CD14-positive monocyte (primary cell): ENCODE measurements at regions not wholly inside any gene's neighbourhood (a gene's known extent, or its start where the extent isn't known, plus 50 kb on each side); places are given as distances from the start of the nearest gene placed in this dataset.
A peak's percentile ranks its signal among the peaks of the same experiment; 100 is the strongest.

Experiments used
- DNase-seq, 3 donors: peaks; one replicate each; pipeline ENCODE4 v3.0.0-alpha.2; 2011 to 2022
- H2AFZ ChIP-seq: 2 replicates; pipeline ENCODE4 v1.6.0; 2012; ENCODE audit warnings: mild to moderate bottlenecking, low read depth, low read length, inconsistent platforms; ENCODE audit not compliant: insufficient read depth, poor library complexity, severe bottlenecking
- H3K27ac ChIP-seq, 2 donors: 1 replicate in 1 of 2; 2 replicates in 1 of 2; pipeline ENCODE4 v1.5.1; 2012 to 2013; ENCODE audit warnings: low read length in 2 of 2, control low read depth in 1 of 2, inconsistent platforms in 1 of 2, low read depth in 1 of 2, mild to moderate bottlenecking in 1 of 2
- H3K27me3 ChIP-seq, 2 donors: one replicate each; pipeline versions ENCODE4 v1.6.0 to v1.6.1; 2011 to 2013; ENCODE audit warnings: low read length in 2 of 2; ENCODE audit not compliant: control insufficient read depth in 2 of 2, insufficient read depth in 2 of 2
- H3K36me3 ChIP-seq, 2 donors: replicated peaks in 1 of 2; 1 replicate in 1 of 2; 2 replicates in 1 of 2; pipeline versions ENCODE4 v1.5.1 to v1.6.1; 2012 to 2013; ENCODE audit warnings: low read length in 2 of 2, control low read depth in 1 of 2, inconsistent platforms in 1 of 2, mild to moderate bottlenecking in 1 of 2; ENCODE audit not compliant: insufficient read depth in 2 of 2, control insufficient read depth in 1 of 2
- H3K4me1 ChIP-seq, 2 donors: 1 replicate in 1 of 2; 2 replicates in 1 of 2; pipeline versions ENCODE4 v1.5.1 to v1.6.1; 2012 to 2013; ENCODE audit warnings: low read length in 2 of 2, control low read depth in 1 of 2, inconsistent platforms in 1 of 2, mild to moderate bottlenecking in 1 of 2, moderate library complexity in 1 of 2; ENCODE audit not compliant: insufficient read depth in 2 of 2, control insufficient read depth in 1 of 2
- H3K4me2 ChIP-seq: replicated peaks from 2 replicates; pipeline ENCODE3; 2012; ENCODE audit warnings: low read length, moderate library complexity, mild to moderate bottlenecking; ENCODE audit not compliant: poor library complexity, severe bottlenecking; ENCODE audit errors: extremely low read depth
- H3K4me3 ChIP-seq, 3 experiments: fragments of 200-600 bp in 1 of 3; sonication (generic) in 1 of 3; replicated peaks in 1 of 3; 1 replicate in 2 of 3; 2 replicates in 1 of 3; pipeline ENCODE4 v1.5.1; 2011 to 2013; ENCODE audit warnings: low read length in 3 of 3, mild to moderate bottlenecking in 3 of 3, control low read depth in 2 of 3, low read depth in 2 of 3, inconsistent platforms in 1 of 3, moderate library complexity in 1 of 3
- H3K79me2 ChIP-seq: 2 replicates; pipeline ENCODE4 v1.6.0; 2012; ENCODE audit warnings: mild to moderate bottlenecking, control low read depth, inconsistent platforms, low read length, moderate library complexity; ENCODE audit not compliant: insufficient read depth
- H3K9ac ChIP-seq: 2 replicates; pipeline ENCODE4 v1.6.0; 2017; ENCODE audit warnings: low read length, mild to moderate bottlenecking; ENCODE audit not compliant: insufficient read depth, poor library complexity, severe bottlenecking
- H3K9me3 ChIP-seq, 2 donors: replicated peaks in 1 of 2; 1 replicate in 1 of 2; 2 replicates in 1 of 2; pipeline versions ENCODE4 v1.5.1 to v1.6.1; 2012 to 2013; ENCODE audit warnings: low read length in 2 of 2, control low read depth in 1 of 2; ENCODE audit not compliant: control insufficient read depth in 1 of 2, insufficient read depth in 1 of 2
- H4K20me1 ChIP-seq: 2 replicates; pipeline ENCODE4 v1.6.0; 2012; ENCODE audit warnings: mild to moderate bottlenecking, low read length, control low read depth, moderate library complexity; ENCODE audit not compliant: insufficient read depth
- H3K27ac Mint-ChIP-seq, 7 donors: one replicate each; pipeline ENCODE4 v1.8.0; 2020; ENCODE audit warnings: mild to moderate bottlenecking in 7 of 7, mixed read lengths in 7 of 7, moderate library complexity in 6 of 7, inconsistent platforms in 2 of 7
- H3K27me3 Mint-ChIP-seq, 3 donors: one replicate each; pipeline ENCODE4 v1.8.0; 2021 to 2022; ENCODE audit warnings: low read depth in 3 of 3, mild to moderate bottlenecking in 3 of 3, mixed read lengths in 3 of 3, moderate library complexity in 3 of 3, inconsistent platforms in 1 of 3
- H3K36me3 Mint-ChIP-seq, 2 donors: one replicate each; pipeline ENCODE4 v1.8.0; 2020; ENCODE audit warnings: mixed read lengths in 2 of 2, inconsistent platforms in 1 of 2, mild to moderate bottlenecking in 1 of 2
- H3K4me1 Mint-ChIP-seq: one replicate; pipeline ENCODE4 v1.8.0; 2020; ENCODE audit warnings: mild to moderate bottlenecking, mixed read lengths
- H3K4me3 Mint-ChIP-seq, 2 donors: one replicate each; pipeline ENCODE4 v1.8.0; 2020; ENCODE audit warnings: mild to moderate bottlenecking in 2 of 2, mixed read lengths in 2 of 2, moderate library complexity in 1 of 2
- H3K9me3 Mint-ChIP-seq, 7 donors: one replicate each; pipeline ENCODE4 v1.8.0; 2020 to 2022; ENCODE audit warnings: mixed read lengths in 7 of 7, mild to moderate bottlenecking in 6 of 7, moderate library complexity in 6 of 7, inconsistent platforms in 2 of 7
- CTCF ChIP-seq: fragments of 200-600 bp; IDR thresholded peaks from one replicate; pipeline ENCODE4 v1.8.0; 2022; ENCODE audit warnings: antibody characterized with exemption, mild to moderate bottlenecking
- WGBS: methylation state at CpG from one replicate; pipeline ENCODE4 v1.1.5; 2013; ENCODE audit warnings: missing lambda C conversion rate; ENCODE audit not compliant: insufficient coverage; 5-methylcytosine and 5-hydroxymethylcytosine counted together
- intact Hi-C, 2 donors: fragments of 100-400 bp; cut with micrococcal nuclease; formaldehyde crosslinking; loops; one replicate each; pipeline versions ENCODE4 v1.15.0 to v1.15.1; 2023

- H3K27ac ChIP-seq = peak overlapping the region in 1 of 2 donors; percentile 74
- H3K4me3 ChIP-seq = peak overlapping the region in 1 of 3 experiments; percentile 17
- H3K9me3 ChIP-seq = peaks cover 0 to 3% of the 10 kb centered on the region in 2 donors
- no peaks in the 10 kb centered on the region for H3K36me3 ChIP-seq
- peaks cover 0 to 2% (median 2%) of the 10 kb centered on the region in 3 donors for H3K27me3 Mint-ChIP-seq
- H3K27ac Mint-ChIP-seq = peak overlapping the region in 6 of 7 donors; percentile 77 to 90 (median 85)
- DNase-seq = peak; percentile 73 to 79 (median 78)
- H3K4me2 ChIP-seq = peak overlapping the region; percentile 17
- peaks cover 0 to 3% of the 10 kb centered on the region in 2 donors for H3K36me3 Mint-ChIP-seq
- H4K20me1 ChIP-seq = no peaks in the 10 kb centered on the region
- peak overlapping the region in 1 of 2 donors; percentile 17 for H3K4me3 Mint-ChIP-seq
- H3K4me1 Mint-ChIP-seq = peaks cover 61% of the 10 kb centered on the region
- H3K9me3 Mint-ChIP-seq = peaks cover 0 to 6% (median 2%) of the 10 kb centered on the region in 7 donors
- no peaks in the 10 kb centered on the region for H3K27me3 ChIP-seq
- TF ChIP-seq CTCF = no peak
- no peaks in the 10 kb centered on the region for H3K79me2 ChIP-seq
- intact Hi-C loops = no loop called here
- no peak overlapping the region for H3K9ac ChIP-seq
- WGBS = no CpG with 5 or more reads among the region's 1 CpG
- H2AFZ ChIP-seq = no peak overlapping the region
- peaks cover 56 to 69% of the 10 kb centered on the region in 2 donors for H3K4me1 ChIP-seq
These were observed 288.1 kb upstream of the GPR149 start for GRCh38 chr3:154718053-154718452.

DNA sequence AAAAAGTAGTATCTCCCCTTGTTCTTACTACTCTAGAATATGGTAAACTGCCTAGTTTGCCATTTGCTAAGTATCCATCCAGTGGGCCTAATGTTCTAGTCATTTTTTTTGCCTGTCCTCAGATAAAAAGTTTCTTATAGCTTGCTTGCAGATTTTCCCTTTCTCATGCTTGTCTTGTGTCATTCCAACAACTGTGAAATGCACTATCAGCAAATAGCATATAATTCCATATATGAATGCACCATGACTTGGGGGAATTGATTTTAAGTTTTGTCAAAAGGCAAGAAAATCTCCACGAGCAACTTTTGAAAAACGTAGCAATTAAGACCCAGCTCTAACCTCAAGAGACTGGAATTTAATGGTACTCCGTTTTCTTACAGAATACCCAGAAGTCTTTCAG is 286.2 kb upstream of the GPR149 start:
- H3K9ac ChIP-seq = no peak overlapping the region
- Mint-ChIP-seq H3K4me1 (peaks cover 52% of the 10 kb centered on the region), H3K27ac (no peak overlapping the region), H3K4me3 (no peak overlapping the region), H3K9me3 (peaks cover 1 to 8% (median 4%) of the 10 kb centered on the region in 7 donors), H3K36me3 (peaks cover 0 to 5% of the 10 kb centered on the region in 2 donors), H3K27me3 (peaks cover 0 to 2% (median 2%) of the 10 kb centered on the region in 3 donors)
- WGBS = no CpG with 5 or more reads among the region's 3 CpGs
- no peaks in the 10 kb centered on the region for H3K36me3 ChIP-seq
- H3K4me2 ChIP-seq = no peak overlapping the region
- no peaks in the 10 kb centered on the region for H3K27me3 ChIP-seq
- no peak overlapping the region for H3K4me3 ChIP-seq
- no peaks in the 10 kb centered on the region for H3K79me2 ChIP-seq
- H4K20me1 ChIP-seq = no peaks in the 10 kb centered on the region
- DNase-seq = no peak
- peak overlapping the region in 1 of 2 donors; percentile 74 for H3K27ac ChIP-seq
- H3K9me3 ChIP-seq = peaks cover 5 to 7% of the 10 kb centered on the region in 2 donors
- intact Hi-C loops = no loop called here
- H3K4me1 ChIP-seq = peaks cover 51 to 67% of the 10 kb centered on the region in 2 donors
- no peak overlapping the region for H2AFZ ChIP-seq
- TF ChIP-seq CTCF = no peak
